Stimulated activated CD8-positive, alpha-beta memory T cell treated with anti-CD3 and anti-CD28 coated beads, Interleukin-4, amount 100 ng/mL, for 48 hours (primary cell): ENCODE measurements at regions not wholly inside any gene's neighbourhood (a gene's known extent, or its start where the extent isn't known, plus 50 kb on each side); places are given as distances from the start of the nearest gene placed in this dataset.
"Not testable (repeated sequence)": the region's sequence is repeated elsewhere in the genome, so short reads cannot be mapped to it uniquely, and the experiment has no call there.

Experiments used
- DNase-seq: peaks from one replicate; pipeline ENCODE4 v3.0.0-alpha.2; 2020

GRCh38 chr13:103517066-103517767, 451.0 kb upstream of the SLC10A2 start:
- no peak for DNase-seq

GRCh38 chr13:103516015-103516795, 450.0 kb upstream of the SLC10A2 start:
- no peak for DNase-seq

DNA sequence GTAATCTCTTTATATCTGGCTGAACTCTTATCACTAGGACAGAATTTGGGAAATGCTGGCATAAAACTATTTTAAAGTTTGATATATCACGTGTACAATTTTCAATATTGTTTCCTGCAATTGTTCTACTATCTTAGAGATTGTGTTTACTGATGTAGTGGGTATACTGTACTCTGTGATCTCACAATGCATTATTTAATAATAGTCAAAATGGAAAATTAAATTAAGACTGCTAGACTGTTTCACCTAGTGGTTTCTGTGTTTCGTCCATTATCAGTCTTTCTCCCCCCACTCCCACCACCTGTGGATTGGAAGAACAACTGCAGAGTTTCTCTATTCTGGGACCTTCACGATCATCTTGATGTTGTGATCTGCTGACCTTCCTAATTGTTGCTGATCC, 449.2 kb upstream of the SLC10A2 start:
- no peak for DNase-seq

DNA sequence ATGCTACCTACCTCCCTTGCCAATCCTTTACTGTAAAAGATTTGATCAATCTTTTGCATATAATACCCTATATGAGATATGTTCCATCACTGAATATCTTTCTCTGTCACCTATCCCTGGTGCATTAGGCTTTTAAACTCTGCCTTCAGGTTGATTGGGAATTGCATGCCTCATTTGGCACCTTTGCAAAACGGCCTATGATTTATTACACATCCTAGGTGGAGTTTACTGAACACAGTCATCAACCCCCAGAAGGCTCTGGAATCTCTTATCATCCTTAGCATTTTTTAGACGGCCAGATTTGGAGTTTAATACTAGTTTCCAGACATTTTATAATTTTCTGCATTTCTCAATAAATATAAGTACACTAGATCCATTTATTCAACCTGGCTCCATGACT, 448.4 kb upstream of the SLC10A2 start:
- no peak for DNase-seq

- no peak for DNase-seq
These were observed 448.0 kb upstream of the SLC10A2 start for GRCh38 chr13:103514188-103514587.

DNA sequence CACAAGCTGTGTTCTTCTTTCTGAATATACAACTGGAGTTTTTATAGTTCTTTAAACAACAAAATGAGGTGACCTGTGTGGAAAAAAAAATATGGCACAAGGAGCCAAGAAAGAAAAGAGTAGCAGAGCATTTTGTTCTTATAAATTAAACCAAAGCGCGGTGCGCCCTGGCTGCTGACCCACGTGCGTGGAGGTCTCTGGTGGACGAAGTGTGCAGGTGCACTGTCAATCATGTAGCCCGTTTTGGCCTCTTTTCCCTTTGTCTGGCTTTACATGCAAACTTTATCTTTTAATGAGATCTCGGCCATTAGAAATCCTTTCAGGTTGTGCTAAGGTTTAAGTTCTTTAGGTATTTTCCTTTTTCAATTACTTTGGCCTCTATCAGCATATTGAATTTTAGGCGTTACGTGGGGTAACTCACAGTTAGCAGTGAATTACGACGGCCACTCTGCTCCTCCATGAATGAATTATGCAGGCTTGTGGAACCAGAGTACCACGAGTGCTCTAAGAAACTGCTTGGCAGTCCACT, 443.9 kb upstream of the SLC10A2 start:
- no peak for DNase-seq

GRCh38 chr13:103497404-103497803, 431.2 kb upstream of the SLC10A2 start:
- DNase-seq = no peak

DNA sequence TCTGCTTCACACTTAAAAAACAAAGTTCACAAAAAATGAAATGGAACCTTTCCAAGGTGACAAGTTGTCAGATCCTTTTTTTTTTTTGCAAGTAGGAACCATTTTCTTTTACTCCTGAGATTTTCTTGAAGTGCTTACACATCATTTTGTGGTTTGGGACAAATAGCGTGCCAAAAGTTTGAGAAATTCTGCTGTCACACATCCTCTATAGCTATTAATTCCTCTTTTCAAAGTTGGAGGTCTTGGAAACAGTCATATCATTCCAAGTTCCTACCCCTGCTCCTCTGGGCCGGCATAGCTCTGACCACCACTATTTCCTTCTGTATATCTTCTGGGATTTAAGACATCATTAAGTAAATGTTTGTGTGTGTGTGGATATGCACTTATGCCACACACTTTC, 421.6 kb upstream of the SLC10A2 start:
- no peak for DNase-seq

GRCh38 chr13:103473081-103473480, 406.9 kb upstream of the SLC10A2 start:
- DNase-seq = no peak

- no peak for DNase-seq
These were observed 405.7 kb upstream of the SLC10A2 start for GRCh38 chr13:103471896-103472295.

DNA sequence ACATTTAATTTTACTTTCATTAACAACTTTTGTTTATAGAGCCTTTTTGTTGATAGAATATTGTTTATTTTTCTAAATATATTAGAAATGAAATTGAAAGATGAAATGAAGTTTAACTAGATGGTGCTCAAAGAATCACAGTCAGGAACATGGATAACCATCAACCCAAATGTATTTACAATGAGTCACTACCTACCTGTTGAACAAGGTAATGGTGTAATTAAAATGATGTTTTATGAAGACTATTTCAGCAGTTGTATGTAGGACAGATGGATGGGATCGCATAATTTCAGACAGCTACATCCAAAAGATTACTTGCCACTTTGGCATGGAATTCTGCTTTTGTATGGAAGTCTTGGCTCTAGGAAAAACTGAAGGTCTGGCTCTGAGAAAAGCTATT, 403.6 kb upstream of the SLC10A2 start:
- DNase-seq = no peak

DNA sequence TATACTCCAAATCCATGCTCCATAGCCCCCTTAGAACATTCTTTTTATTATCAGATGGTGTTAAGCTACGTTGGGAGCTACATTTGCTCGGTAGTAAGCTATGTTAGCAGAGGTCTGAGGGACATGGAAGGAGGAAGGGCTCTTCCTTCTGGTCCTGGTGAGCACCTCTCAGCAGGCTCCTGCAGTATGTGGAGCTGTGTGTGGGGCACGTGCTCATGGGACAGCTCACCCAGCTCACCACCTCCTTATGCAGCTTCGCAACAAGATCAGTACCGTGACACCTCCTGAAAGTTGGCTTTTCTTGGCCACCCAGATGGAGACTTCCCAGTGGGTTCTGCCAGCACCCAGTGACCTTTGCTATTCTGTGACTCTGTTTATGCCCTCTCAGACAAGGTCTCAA, 400.5 kb upstream of the SLC10A2 start:
- no peak for DNase-seq

DNA sequence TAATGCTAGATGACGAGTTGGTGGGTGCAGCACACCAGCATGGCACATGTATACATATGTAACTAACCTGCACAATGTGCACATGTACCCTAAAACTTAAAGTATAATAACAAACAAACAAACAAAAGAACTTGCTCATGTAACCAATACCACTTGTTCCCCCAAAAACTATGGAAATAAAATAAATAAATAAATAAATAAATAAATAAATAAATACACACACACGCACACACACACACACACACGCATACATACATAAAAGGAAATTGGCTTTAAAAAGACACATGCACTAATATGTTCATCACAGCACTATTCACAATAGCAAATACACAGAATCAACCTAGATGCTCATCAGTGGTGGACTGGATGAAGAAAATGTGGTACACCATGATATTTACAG, 394.0 kb upstream of the SLC10A2 start:
- DNase-seq = not testable (repeated sequence)

DNA sequence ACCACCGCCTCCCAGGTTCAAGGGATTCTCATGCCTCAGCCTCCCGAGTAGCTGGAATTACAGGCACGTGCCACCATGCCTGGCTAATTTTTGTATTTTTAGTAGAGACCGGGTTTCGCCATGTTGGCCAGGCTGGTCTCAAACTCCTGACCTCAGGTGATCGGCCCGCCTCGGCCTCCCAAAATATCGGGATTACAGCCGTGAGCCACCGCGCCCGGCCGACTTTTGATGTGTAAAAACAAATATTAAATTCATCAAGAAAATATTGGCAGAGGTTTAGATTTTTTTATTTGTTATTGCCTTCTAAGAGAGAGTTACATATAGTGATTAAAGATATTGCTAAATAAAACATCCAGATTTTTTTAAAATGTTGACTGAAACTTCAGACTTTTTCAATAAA, 390.8 kb upstream of the SLC10A2 start:
- DNase-seq = not testable (repeated sequence)

GRCh38 chr13:103451656-103452055, 385.4 kb upstream of the SLC10A2 start:
- no peak for DNase-seq

GRCh38 chr13:103443604-103444003, 377.4 kb upstream of the SLC10A2 start:
- DNase-seq = no peak

DNA sequence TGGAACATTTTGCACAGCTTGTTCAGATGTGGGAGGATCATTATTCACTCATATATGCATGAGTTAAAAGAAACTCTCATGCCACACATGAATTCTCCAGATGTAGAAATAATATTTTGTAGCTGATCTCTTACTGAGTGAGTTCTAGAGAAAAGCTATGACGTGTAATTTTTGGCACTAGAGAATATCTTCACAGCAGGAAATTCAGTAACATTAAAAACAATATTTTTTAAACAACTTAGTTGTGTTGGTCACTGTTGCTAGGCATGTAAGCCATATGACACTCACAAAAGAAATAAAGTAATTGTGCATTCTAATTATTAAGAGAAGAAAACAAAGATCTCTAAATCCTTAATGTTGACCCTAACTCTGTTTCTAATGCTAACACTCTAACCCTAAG, 371.4 kb upstream of the SLC10A2 start:
- DNase-seq = no peak

DNA sequence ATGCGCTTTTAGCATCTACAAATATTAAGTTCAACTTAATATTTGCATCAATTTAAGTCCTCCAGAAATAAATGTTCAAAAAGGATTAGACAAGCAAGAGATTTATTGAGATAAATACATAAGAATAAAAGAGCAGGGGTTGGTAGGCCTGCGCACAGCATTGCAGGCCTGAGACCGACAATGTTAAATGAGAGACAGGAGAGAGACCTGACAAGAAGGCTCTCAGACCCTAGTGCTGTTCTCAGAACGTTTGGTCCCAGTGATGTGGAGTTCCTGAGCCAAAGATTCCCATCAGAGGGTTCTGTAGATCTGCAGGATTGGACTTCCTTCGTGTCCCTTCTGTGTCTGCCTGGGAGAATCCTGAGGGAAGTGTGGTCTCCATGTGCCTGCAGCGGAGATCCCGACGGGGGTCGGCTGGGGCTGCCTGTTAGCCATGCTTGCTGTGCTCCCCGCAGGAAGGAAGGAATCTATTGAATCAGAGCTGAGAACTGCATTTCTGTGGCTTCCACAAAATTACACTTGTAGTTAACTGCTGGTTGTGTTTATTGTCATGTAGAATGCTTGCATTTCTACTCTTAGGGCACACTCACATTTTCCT, 369.9 kb upstream of the SLC10A2 start:
- no peak for DNase-seq

GRCh38 chr13:103431856-103432255, 365.6 kb upstream of the SLC10A2 start:
- DNase-seq = no peak

DNA sequence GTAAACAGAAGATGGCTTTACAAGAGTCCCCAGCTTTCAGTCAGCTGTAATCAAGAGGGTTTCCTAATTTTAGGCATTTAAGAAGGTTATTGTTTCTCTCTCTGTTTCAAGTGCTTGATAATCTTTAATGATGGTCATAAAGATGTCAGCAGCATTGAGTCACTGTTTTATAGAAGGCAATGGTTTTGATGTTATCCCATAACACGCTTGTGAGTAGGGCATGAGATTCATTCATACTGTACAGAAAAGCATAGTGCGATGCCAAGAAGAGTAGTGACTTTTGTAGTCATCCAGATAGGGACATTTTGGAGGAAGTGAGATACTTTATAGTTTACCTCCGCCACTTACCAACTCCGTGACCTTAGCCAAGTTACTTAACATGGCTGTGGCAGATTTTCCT, 364.2 kb upstream of the SLC10A2 start:
- DNase-seq = no peak

- no peak for DNase-seq
These were observed 343.8 kb upstream of the SLC10A2 start for GRCh38 chr13:103410002-103410401.

- DNase-seq = no peak
These were observed 340.8 kb upstream of the SLC10A2 start for GRCh38 chr13:103406967-103407366.

DNA sequence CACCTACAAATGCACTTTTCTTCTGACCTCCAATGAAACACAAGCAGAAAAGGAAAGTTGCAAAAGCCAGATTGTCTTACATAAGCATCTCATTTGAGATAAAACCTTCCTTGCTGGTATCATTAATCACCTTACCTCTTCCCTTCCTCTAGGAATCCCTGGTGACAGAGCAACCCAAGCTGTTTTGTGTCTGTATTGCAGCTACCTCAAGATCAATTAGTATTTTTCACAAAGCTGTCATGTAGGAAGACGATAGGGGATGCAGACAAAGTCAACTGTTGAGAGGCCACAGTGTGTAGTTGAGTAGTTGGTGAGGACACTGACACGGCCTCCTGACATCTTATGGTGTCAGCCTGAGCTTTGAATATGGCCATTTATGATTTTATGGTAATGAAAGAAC, 339.1 kb upstream of the SLC10A2 start:
- DNase-seq = no peak

DNA sequence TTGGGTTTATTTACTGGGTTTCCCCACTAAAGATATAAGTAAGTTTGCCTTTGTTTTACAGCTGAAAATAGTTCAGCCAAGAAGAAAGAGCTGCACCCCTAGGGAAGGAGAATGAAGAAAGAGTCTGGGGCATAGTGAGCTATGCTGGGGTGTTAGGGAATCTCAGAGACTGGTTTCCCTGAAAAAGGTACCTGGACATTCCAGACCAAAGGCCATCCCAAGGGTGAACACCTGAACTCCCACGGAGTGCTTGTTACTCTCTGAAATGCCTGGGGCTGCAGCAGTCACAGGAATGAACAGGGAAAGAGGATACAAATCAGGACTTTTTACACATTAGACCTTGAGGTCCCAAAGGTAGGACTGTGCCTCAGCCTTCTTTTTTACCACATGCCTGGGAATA, 337.6 kb upstream of the SLC10A2 start:
- no peak for DNase-seq
